HG02610 (cell line): ENCODE measurements at regions not wholly inside any gene's neighbourhood (a gene's known extent, or its start where the extent isn't known, plus 50 kb on each side); places are given as distances from the start of the nearest gene placed in this dataset.

Experiments used
- ATAC-seq: cut with Tn5 transposase; IDR thresholded peaks from one replicate; pipeline ENCODE4 v1.9.1; 2021; ENCODE audit warnings: mild to moderate bottlenecking, moderate library complexity; ENCODE audit not compliant: unreplicated experiment

- ATAC-seq: no peak
Measured at GRCh38 chr18:22667156-22667555, 249.4 kb upstream of the CTAGE1 start.

- ATAC-seq: peak; percentile 65
Measured at GRCh38 chr18:22667616-22668422, 250.1 kb upstream of the CTAGE1 start.

GRCh38 chr18:22668496-22668895 is 250.8 kb upstream of the CTAGE1 start:
- ATAC-seq: no peak

GRCh38 chr18:22670914-22671313 is 253.2 kb upstream of the CTAGE1 start:
- ATAC-seq: peak; percentile 70

- no peak for ATAC-seq
Measured at GRCh38 chr18:22673182-22673862, 255.6 kb upstream of the CTAGE1 start.

- ATAC-seq: no peak
Measured at GRCh38 chr18:22674272-22674671, 256.6 kb upstream of the CTAGE1 start.

- no peak for ATAC-seq
Measured at GRCh38 chr18:22675006-22675405, 257.3 kb upstream of the CTAGE1 start.

- ATAC-seq: no peak
Measured at GRCh38 chr18:22676423-22676822, 256.7 kb upstream of the RBBP8 start.

- no peak for ATAC-seq
Measured at GRCh38 chr18:22678486-22678885, 254.6 kb upstream of the RBBP8 start.

- no peak for ATAC-seq
Measured at GRCh38 chr18:22680944-22681343, 252.2 kb upstream of the RBBP8 start.

- ATAC-seq: no peak
Measured at GRCh38 chr18:22681908-22682307, 251.2 kb upstream of the RBBP8 start.

GRCh38 chr18:22682720-22683119 is 250.4 kb upstream of the RBBP8 start:
- ATAC-seq: no peak

- ATAC-seq: no peak
Measured at GRCh38 chr18:22683196-22683676, 249.9 kb upstream of the RBBP8 start.

GRCh38 chr18:22683786-22684185 is 249.3 kb upstream of the RBBP8 start:
- no peak for ATAC-seq

- no peak for ATAC-seq
Measured at GRCh38 chr18:22684268-22684667, 248.9 kb upstream of the RBBP8 start.

- no peak for ATAC-seq
Measured at GRCh38 chr18:22685788-22686187, 247.3 kb upstream of the RBBP8 start.

GRCh38 chr18:22687892-22688680 is 245.0 kb upstream of the RBBP8 start:
- no peak for ATAC-seq

GRCh38 chr18:22688877-22689496 is 244.1 kb upstream of the RBBP8 start:
- ATAC-seq: no peak

- no peak for ATAC-seq
Measured at GRCh38 chr18:22689712-22690111, 243.4 kb upstream of the RBBP8 start.

- no peak for ATAC-seq
Measured at GRCh38 chr18:22690556-22690955, 242.6 kb upstream of the RBBP8 start.
